ENCODE measurements at regions not wholly inside any gene's neighbourhood (a gene's known extent, or its start where the extent isn't known, plus 50 kb on each side); places are given as distances from the start of the nearest gene placed in this dataset.
A peak's percentile ranks its signal among the peaks of the same experiment; 100 is the strongest.
"Not testable (repeated sequence)": the region's sequence is repeated elsewhere in the genome, so short reads cannot be mapped to it uniquely, and the experiment has no call there.

- no peak for DNase-seq
Measured at GRCh38 chr20:19875376-19876221, 117.5 kb downstream of the RIN2 start.

DNA sequence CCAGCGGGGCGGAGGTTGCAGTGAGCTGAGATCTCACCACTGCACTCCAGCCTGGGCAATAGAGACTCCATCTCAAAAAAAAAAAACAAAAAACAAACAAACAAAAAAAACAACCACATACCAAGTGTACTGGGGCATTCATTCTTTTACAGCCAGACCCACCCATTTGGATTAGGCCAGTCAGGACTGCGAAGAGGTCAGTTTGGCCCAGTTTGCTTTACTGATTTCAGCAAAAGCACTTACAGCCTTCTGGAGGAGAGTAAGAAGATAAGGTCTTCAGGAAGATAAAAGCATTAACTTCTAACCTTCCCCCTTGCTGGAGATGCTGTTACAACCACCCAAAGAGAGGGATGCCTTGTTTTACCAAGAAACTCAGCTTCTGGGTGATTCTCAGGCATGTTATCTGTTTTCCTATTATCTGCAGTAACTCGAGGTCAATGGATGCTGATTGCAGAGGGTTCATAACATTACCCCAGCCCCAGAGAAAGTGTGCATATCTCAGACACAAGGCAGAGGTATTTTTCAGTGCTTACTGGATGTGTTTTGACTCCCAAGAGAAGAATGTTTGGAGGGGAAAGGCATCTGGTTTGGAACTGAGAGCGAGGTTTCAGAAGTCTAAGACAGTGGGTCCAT, 118.9 kb downstream of the RIN2 start:
- no peak for DNase-seq

GRCh38 chr20:19879874-19880255, 121.8 kb downstream of the RIN2 start:
- DNase-seq: not testable (repeated sequence)

DNA sequence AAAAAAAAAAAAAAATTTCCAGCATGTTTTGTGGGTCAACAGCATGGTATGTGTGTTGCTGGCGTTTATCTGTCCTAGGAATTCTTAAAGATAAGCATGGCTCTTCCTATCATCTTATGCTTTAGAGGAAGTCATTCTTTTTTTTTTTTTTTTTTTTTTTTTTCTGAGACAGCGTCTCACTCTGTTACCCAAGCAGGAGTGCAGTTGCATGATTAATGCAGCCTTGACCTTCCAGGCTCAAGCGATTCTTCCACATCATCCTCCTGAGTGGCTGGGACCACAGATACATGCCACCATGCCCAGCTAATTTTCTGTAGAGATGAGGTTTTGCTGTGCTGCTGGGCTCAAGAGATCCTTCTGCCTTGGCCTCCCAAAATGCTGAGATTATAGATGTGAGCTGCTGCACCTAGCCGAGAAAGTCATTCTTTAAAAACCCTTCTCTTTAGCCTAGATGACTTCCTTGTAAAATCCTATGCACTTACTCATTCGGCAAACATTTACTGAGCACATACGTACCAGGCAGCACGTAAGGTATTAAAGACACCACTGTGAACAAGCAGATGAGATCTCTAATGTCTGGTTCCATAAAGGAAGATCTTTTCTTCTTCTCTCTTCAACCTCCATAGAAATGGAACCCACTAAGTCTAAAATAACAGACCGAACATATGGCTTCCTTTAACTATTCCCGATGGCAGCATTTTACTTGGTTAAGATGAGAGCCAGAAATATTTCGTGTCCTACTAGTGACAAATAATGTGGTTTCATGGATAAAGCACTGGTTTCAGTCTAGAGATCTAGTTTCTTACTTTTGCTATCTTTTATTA, 122.4 kb downstream of the RIN2 start:
- no peak for DNase-seq

- DNase-seq: no peak
Measured at GRCh38 chr20:19881080-19881840, 123.2 kb downstream of the RIN2 start.

- no peak for DNase-seq
Measured at GRCh38 chr20:19881990-19882389, 123.9 kb downstream of the RIN2 start.

DNA sequence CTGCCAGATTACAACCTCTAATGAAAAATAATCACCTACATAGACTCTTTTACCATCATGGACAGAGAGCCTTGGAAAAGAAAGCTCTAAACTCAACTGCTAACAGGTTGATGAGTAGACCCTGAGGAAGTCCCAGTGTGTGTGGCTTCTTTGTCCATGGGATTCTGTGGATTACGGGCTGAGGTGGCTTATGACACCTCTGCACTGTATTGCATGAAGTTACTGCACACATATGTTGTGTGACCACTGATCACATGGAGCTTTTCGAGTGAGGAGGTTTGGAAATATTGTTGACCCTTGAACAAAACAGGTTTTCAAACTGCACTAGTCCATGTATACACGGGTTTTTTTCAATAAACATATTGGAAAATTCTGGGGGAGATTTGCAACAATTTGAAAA, 124.4 kb downstream of the RIN2 start:
- DNase-seq: no peak

- DNase-seq: no peak
Measured at GRCh38 chr20:19883501-19883900, 125.4 kb downstream of the RIN2 start.

- DNase-seq: no peak
Measured at GRCh38 chr20:19885594-19885938, 127.5 kb downstream of the RIN2 start.

DNA sequence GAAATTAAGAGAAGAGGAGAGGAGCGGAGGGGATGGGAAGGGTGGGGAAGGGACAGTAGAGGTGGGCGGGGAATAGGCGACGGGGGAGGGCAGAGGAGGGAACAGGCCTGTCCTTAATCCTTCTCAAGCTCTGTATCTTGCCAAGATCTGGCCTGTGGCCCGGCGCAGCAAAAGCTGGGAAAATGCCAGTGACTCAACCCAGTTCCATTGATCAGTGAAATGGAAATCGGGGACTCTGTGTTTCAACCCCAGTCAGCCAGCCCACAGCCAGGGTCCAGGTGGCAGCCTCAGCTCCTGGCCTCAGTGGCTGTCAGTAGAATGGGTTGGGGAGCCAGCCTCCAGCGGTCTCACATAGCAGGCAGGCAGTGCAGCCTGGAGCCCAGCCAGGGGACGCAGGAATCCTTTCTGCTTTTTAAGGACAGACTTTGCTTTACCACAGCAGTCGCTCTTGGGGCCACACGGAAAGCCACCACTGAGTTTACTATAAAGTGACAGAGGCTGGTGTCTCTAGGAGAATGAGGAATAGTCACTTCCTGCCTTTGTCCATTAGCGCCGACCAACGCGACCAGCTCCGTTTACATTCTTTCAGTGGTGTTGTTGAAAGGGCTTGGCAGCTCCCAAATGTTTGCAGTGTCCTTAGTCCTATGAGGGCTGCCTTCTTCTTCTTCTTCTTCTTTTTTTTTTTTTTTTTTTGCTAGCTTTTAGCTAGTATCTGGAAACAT, 128.0 kb downstream of the RIN2 start:
- no peak for DNase-seq

DNA sequence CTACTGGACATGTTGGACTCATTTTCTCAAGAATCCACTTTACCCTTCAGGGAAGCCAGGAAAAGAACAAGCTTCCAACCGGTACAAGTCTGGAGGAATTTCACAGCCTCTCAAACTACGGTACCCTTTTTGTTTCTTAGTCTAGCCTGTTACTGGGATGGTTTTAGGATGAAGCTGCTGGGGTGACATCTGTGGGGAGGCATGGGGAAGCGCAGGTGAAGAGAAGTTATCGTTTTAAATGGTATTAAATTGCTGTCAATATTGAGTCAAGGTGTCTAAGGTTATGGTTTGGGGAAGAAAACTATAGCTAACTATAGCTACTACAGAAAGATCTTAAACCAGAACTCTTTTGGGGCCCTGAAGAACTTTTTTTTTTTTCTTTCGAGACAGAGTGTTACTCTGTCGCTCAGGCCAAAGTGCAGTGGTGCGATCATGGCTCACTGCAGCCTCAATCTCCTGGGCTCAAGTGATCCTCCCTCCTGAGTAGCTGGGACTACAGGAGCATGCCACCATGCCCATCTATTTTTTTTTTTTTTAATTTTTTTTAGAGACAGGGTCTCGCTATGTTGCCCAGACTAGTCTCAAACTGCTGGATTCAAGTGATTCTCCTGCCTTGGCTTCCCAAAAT, 128.7 kb downstream of the RIN2 start:
- no peak for DNase-seq

- no peak for DNase-seq
Measured at GRCh38 chr20:19887556-19888268, 129.4 kb upstream of the NAA20 start.

DNA sequence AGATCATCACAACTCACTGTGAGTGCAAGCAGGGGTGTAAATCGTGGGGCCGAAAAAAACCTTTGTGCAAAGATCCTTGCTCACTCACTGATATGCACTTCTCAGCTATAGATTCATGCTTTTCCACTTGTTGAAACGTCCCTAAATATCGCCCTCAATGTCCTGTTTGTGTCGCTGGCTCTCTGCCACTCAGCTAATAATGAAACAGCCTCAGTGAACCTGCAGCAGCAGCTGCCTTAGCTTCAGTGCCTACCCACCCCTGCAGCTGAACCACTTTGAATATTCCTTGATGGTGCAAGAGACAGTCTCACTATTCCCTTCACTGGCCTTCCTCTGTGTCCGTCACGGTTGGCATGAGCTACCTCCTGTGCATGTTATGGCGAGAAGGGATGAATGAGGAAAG, 128.9 kb upstream of the NAA20 start:
- peak; percentile 64 for DNase-seq

- DNase-seq: peak; percentile 14
Measured at GRCh38 chr20:19889011-19889953, 127.9 kb upstream of the NAA20 start.

GRCh38 chr20:19890445-19891051, 126.6 kb upstream of the NAA20 start:
- DNase-seq: peak; percentile 79

DNA sequence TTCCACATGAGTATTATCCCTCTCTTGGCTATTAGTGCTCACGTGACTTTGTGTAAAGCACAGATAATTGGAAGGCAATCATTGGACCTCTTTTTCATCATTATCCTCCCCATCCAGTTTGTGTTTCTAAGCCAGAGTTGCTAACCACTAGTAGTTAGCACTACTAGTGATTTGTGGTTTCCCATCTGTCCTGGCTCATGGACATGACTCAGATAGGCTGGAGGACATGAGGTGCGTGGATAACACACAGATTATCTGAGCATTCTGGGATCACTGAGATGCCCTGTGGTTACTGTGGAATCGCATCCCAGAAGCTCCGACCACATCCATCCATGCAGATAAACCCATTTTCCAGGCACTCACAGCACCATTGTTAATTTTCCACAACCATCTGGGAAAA, 123.8 kb upstream of the NAA20 start:
- DNase-seq: no peak

DNA sequence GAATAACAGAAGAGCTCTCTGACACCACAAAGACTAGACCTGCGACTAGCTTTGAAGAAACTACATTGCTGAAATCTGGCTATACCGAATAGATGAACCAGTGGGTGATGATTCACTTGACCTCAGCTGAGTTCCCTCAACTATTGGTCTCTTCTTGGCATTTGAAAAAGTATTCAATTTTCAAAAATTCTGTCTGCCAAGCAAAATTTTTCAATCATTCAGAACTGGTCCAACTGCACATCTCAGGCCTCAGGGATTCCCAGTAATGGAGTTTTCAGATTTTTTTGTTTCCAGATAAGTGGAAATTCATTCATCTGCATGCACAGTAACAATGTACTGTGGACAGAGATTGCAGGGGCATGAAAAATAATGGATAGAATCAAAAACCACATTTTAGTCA, 121.4 kb upstream of the NAA20 start:
- no peak for DNase-seq

DNA sequence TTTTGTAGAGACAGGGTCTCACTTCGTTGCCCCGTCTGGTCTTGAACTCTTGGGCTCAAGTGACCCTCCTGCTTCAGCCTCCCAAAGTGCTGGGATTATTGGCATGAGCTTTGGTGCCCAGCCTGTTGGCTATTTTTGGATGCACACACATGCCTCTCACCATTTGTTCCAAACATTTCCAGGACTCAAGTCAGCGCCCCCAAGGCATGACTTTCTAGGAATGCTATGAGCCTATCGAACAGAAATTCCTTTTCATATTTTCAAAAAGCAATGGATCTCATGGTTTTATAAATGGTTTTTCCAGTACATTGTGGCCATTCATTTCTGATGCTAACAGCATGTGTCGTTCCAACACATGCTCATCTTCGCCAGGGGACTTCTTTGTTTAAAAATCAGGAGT, 119.3 kb upstream of the NAA20 start:
- no peak for DNase-seq

DNA sequence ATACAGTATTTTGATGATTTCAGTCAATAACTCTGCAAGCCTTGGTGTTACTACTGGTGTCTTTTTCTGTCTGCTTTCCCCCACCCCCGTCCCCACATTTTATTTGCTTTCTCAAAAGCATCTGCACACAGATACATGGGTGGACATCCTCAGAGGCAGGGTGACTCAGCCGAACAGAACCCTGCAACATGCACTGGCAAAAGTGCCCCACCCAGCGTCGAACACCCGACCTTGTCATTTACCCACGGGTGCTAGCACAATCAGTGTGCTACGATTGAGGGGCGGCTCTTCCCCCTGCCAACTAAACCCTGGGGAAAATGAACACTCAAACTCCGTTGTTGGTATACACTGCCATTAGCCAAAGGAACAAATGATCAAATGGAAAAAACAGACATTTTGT, 115.9 kb upstream of the NAA20 start:
- no peak for DNase-seq

All from DMS79 (cell line).